SKM-1 treated with dmso at 0.1 percent for 144 hours (cell line): ENCODE measurements at regions not wholly inside any gene's neighbourhood (a gene's known extent, or its start where the extent isn't known, plus 50 kb on each side); places are given as distances from the start of the nearest gene placed in this dataset.

Source experiments
- DNase-seq: peaks from one replicate; lab custom pipeline; 2025; ENCODE audit not compliant: unreplicated experiment; lab: John Stamatoyannopoulos, UW

DNA sequence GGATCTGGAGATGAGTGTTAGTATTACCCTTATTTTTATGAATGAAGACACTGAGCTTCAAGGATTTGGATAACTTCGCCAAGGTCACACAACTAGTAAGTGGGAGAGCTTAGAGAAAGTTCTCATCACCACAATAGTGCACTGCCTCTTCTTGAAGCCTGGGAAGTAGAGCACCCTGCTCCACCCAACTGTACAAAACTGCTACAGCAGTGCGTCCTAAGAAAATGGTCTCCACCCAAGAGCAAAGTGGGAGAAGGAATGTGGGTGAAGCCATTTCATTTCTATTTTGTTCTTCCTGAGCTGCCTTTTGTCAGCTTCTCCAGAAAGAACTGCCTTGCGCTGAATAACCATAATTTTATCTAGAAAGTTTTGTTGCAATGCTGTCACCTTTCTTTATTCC, 403.9 kb upstream of the FAT3 start:
- no peak for DNase-seq

- no peak for DNase-seq
Measured at GRCh38 chr11:91819777-91820176, 404.8 kb upstream of the FAT3 start.

DNA sequence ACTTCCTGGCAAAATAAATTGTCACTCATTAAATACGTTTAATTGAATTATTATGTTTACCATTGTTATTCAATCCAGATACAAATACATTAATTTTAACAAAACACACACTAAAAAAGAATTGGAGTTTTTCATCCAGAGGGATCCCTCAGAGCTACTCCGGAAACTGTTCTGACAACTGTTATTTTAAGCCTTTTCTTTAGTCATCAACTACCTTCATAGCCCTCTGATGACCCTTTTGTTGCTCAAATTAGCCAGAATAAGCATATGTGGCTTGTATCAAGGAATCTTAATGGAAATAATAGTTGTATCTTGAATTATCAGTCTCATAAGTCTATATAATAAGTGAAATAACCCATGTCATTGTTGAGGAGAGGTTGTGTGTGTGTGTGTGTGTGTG, 405.4 kb upstream of the FAT3 start:
- DNase-seq = no peak

- no peak for DNase-seq
Measured at GRCh38 chr11:91817996-91818395, 406.6 kb upstream of the FAT3 start.

DNA sequence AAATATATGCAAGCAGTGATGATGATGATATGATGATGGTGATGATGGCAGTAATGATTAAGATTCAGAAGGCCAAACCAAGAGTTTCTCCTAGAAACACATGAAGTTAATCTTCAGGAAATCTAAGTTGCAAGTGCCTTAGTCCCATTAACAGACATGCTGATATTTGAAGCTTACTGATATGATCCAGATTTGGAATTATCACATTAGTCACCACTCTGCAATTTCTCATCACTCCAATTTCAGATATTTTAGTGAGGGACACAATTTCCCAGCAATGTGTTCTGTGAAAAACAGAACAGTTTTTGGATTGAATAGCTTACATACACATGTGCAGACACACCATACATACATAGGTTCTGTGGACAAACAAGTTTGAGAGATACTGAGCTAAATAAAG, 411.4 kb upstream of the FAT3 start:
- no peak for DNase-seq

- DNase-seq = no peak
Measured at GRCh38 chr11:91810871-91811270, 413.7 kb upstream of the FAT3 start.

DNA sequence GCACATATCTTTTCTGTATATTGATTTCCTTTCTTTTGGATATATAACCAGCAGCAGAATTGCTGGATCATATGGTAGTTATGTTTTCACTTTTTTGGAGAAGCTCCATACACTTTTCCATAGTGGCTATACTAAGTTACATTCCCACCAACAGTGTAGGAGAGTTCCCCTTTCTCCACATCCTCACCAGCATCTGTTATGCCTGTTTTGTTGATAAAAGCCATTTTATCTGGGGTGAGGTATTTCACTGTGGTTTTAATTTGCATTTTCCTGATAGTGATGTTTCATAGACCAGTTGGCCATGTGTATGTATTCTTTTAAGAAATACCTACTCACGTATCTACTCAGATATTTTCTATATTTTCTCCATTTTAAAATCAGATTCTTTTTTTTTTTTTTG, 419.3 kb upstream of the FAT3 start:
- DNase-seq = no peak

- no peak for DNase-seq
Measured at GRCh38 chr11:91804042-91804441, 420.6 kb upstream of the FAT3 start.

DNA sequence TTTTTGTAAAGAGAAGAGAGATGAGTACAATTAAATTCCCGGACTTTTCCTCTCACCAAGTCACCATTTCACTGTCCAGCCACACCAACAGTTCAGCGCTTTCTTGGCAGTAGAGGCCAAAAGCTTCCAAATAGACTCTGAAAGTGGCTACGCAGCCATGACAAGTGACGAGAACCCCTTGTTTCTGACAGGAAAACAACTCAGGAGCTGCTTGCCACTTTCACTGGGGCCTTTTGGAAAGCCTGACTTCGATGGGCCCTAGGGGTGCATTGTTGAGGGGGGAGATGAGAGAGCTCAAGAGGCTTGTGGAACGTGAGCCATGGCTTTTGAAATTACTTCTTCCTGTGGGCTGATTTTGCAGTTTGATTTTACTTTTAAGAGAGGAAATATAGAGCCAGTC, 422.1 kb upstream of the FAT3 start:
- DNase-seq = no peak

DNA sequence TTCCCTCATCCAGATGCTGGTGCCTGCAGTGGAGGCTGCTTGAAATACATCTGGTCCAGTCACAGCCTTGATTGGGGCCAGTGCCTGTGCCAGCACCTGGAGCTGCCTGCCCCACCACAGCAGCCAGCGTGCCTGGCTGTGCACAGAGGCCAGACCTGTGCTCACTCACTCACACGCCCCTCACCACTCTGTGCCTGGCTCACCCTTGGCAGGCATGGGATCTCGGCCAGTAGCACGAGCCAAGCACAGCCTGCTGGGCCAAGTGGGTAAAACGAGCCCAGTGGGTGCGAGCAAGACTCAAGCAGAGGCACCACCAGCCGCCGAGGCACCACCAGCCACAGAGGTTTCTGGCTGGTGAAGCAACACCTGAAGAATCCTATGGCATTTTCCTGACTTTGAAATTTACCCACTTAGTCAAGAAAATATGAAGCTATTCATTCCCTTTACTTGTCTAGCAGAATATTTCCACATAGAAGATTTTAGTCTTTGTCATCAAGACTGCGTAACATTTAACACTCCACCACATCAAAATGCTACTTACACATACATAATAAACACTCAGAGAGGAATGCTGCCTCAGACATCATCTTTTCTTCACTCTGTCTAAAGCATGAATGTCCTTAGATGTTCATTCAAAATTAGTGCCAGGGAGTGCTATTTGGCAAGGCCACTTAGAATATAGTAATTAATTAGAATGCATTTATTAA, 424.3 kb upstream of the FAT3 start:
- no peak for DNase-seq

GRCh38 chr11:91798240-91798639, 426.4 kb upstream of the FAT3 start:
- no peak for DNase-seq

GRCh38 chr11:91796999-91797398, 427.6 kb upstream of the FAT3 start:
- no peak for DNase-seq

GRCh38 chr11:91795139-91795887, 429.3 kb upstream of the FAT3 start:
- DNase-seq = no peak

DNA sequence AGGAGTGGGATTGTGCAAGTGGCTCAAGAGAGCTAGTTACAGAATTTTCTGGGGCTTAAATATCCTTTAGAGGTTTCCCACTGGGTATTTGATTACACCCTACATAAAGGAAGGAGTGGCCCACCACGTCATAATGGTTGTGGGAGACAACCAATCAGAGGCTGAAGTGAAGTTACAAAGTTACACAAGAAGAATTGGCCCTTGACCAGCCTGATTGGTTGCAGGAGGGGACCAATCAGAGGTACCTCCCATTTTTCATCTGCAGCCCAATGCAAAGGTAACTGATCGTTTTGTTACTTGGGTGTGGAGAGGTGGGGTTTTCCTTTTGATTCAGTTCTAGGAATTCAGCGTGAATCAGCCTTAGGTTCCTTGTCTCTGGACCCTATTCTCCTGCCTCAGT, 430.5 kb upstream of the FAT3 start:
- DNase-seq = no peak

- DNase-seq = no peak
Measured at GRCh38 chr11:91792779-91793262, 431.8 kb upstream of the FAT3 start.

DNA sequence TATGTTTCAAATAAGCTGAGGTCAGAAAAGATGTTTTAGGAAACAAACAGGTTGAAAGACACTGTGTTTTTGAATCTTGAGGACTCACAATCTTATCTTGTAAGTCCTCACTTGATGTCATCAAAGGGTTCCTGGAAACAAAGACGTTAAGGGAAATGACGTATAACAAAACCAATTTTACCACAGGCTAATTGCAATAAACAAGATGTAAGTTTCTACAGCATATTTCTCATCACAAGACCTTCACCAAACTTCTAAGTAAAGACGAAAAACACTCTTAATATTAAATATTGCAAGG, 433.5 kb upstream of the FAT3 start:
- DNase-seq = no peak

- no peak for DNase-seq
Measured at GRCh38 chr11:91790346-91791170, 434.1 kb upstream of the FAT3 start.

GRCh38 chr11:91788764-91789163, 435.9 kb upstream of the FAT3 start:
- no peak for DNase-seq

DNA sequence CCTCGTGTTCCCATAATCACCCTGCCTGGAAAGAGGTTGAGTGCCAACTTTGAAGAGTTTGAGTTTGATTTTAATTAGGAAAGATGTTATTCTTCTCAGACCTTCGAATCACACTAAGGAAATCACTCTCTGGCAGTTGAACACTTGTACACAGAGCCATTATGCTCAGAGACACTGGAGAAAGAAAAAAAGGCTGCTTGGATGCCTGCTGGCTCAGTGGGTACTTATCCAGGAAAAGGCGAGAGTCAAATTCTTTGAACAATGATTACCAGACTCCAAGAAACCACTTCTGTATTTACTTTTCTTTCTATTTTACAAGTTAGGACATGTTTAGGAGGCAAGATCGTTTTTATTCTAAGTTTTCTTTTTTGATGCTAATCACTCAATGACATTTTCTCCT, 438.5 kb upstream of the FAT3 start:
- no peak for DNase-seq

DNA sequence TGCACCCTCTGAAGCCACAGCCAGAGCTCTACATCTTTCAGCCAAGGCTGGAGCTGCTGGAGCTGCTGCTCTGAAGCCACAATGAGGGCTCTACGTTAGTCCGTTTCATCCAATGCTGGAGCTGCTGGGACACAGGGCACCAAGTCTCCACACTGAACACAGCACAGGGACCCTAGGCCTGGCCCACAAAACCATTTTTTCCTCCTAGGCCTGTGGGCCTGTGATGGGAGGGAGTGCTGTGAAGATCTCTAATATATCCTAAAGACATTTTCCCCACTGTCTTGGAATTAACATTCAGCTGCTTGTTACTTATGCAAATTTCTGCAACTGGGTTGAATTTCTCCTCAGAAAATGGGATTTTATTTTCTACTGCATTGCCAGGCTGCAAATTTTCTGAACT, 441.4 kb upstream of the FAT3 start:
- no peak for DNase-seq

DNA sequence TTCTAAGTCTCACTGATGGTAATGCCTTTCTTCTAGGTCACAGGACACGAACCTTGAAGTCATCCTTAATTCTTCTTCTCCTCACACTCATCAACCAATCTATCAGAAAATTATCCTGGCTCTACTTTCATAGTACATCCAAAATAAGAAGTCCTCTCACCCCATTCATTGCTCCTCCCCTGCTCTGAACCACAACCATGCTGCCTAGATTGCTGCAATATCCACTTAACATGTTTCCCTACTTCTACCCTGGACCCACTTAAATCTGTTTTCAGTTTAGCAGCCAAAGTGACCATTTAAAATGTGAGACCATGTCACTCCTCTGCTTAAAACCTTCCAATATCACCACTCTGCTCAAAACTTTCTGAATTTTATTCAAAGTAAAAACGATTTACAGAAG, 445.9 kb upstream of the FAT3 start:
- no peak for DNase-seq

- no peak for DNase-seq
Measured at GRCh38 chr11:91776655-91777054, 448.0 kb upstream of the FAT3 start.
